ENCODE measurements at regions not wholly inside any gene's neighbourhood (a gene's known extent, or its start where the extent isn't known, plus 50 kb on each side); places are given as distances from the start of the nearest gene placed in this dataset.

DNA sequence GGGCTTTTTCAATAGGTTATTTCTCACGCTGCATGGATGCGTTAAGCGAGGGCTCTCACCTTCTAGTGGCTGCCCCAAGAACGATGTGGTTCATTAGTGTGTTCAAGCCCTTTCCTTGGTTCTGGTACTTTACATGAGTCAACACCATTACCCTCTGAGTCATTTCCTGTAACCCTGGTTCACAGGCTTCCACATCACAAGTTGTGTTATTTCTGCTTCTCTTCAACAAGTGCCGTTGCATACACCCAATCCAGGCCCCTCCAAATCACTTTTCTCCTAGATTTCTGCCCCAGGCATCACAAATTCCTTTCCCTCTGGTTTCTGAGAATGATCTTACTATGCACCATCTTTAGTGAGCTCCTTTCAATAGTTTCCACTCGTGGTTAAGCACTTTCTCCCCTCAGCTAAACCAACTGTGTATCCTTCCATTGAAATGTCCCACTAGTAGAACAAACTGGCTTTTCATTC is 69.5 kb upstream of the RAD23B start:
- no peak for DNase-seq

DNA sequence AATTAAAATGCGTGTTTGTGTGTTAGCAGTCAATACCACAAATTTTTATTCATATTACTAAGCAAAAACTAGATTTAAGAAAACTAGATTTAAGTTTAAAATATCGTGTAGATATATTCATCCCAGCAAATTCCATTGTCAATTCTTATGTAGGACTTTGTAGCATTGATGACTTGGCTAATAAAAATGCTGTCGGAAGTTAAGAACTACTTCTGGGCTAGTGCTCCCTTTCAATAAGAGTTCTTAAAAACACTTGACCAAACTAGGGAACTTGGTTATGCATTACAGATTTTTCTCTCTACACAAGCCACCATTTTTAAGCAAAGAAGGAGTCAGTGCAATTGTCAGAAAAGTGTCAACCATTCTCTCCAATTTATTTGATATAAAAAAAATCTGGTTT is 68.7 kb upstream of the RAD23B start:
- DNase-seq = no peak

DNA sequence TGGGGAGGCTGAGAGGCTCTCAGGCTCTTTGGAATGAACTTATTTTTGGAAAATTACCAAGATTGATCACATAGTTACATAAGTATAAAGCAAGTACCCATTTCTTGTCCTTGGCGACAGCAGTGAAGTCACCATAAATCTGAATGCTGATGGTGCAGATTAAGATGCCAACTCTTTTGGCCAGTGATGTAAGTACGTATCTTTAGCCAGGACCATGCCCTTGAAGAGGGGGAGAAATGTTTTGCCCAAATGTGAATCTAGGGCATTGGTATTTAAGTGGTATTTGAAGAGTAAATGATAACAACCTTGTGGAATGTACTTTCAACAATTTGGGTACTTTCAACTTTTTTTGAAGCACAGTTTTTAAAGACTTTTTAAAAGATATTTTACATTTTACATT is 68.2 kb upstream of the RAD23B start:
- no peak for DNase-seq

DNA sequence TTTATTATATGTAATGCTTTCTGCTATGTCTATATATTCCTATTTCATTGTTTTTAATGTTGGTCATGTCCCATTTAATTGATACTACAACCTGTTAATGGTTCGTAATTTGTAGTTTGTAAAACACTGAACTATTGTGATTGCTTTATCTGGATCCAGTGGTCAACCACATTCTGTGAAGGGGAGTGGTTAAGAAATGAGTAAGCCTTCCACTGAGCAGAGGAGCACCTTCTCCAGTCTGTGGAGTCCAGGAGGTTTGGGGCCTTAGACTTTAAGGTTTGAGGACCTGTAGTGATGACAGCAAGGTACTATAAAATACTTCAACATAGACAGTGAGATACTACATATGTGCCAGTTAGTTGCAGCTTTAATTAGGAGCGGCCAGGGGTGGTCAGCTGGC is 67.7 kb upstream of the RAD23B start:
- DNase-seq = no peak

DNA sequence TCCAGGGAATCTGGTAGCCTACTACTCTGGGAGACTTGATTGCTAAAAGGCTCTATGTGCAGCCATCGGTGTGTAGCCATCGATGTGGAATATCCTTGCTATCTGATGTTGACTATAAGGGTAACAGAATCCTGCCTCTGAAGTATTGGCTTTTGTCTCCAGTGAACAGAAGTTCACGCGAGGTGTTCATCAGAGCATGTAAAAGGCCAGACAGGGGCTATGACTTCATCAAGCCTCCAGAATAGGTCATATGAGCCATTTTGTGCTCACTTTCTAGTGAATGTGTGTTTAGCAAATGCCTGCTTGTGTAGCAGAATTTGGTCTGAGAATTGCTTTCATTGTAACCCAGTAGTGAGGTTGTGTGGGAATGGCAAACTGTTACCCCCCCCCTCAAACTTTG is 66.8 kb upstream of the RAD23B start:
- no peak for DNase-seq

DNA sequence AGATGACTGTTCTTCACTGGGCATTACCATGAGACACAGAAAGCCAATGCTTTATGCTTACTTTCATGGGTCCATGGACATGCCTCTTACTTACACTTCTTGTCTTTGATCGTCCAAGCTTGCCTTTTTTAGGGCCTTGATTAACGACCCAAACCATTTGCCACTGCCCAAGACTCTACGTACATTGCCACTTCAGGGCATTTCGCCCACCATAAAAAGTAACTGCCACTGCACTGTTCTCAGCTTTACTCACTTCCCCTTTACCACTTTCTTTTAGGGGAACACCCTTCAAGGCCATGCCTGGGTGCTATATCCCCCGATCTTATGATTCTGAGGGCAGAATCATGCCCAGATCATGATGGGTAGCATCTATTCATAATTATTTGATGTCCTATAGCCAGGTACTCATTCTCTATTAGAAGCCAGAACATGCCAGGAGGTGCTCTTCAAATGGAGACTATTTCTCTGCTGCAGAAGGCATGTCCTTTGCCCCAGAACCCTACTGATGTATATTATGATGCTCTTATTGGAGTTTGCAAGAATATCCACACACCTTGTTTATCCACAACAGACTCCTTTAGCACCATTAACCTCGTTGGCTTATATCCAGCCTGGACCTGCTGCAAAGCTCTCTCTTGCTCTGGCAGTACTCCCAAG is 64.1 kb upstream of the RAD23B start:
- DNase-seq = no peak

DNA sequence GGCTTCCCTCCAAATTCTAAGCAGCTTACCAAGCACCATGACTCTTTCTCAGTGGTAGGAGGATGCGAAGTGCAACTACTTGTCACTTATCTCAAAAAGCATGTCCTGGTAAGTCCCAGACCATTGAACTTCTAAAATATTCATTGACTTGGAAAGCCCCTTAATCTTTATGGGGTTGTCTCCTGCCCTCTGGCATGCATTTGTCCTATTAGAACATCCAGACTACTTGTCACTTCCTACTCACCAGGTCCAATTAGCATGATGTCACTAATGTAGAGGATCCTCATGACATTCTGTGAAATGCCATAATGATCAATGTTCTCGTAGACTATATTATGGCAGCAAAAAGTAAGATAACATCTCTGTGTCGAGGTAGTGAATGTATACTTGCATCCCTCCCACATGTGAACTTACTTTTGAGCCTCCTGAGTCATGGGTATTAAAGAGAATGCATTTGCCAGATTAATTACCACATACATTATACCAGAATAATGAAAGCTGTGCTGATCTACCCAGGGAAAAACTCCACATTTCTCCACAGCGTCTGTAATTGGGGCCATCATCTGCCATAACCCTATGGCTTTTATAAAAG is 63.5 kb upstream of the RAD23B start:
- no peak for DNase-seq

DNA sequence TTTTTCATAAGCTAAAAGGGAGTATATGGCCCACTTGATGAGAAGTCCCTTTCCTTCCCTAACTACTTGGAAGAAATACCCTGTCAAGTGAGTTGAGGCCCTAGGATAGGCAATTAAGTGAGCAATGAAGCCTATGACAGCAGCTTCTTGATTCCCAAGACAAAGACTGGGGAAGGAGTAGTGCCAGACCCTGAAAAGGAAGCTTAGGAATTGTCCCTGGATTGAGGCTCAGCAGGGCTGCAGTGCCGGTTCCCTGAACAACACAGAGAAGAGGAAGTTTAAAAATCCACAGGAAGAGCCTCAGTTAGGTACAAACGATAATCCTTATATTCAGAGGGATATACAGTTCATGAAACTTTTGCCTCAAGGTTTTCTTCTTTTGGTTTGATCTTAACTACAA is 61.8 kb upstream of the RAD23B start:
- no peak for DNase-seq

DNA sequence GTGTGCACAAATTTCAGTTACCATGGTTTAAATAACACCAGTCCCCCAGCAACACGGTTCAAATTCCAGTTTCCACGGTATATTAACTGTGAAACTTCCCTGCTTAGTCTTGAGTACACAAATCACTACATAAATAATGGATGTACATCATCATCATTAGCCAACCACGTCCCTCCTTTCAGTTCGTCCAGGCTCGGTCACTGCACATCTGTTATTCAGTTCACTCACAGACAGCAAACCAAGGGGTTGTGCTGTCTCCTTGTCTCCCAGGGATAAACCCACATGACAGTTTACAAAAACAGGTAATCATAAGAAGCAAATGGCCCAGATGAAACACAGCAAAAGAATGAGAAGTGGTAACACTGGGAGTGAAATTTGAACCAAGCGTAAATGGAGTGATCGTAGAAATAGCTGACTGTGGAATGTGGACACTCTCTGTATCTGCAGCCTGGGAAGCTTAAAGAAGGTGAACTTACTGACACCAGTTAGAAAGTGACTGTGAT is 61.0 kb upstream of the RAD23B start:
- peak; percentile 75 for DNase-seq

DNA sequence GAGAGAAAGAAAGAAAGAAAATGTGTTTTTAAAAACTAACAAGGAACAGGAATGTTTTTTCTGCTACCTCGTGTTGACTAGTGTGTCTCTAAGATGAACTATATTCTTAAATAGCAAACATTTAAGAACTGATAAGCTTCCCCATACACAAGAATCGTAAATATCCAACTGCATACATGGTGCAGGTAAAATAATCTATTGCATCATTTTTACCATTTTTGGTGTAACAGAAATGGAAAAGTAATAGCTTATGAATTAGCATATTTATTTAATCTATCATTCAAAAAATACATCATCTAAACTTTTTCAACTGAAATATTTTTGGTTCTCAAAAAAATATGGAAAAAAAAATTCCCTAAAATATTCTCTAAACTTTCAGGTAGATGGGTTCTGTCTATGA is 59.7 kb upstream of the RAD23B start:
- DNase-seq = no peak

DNA sequence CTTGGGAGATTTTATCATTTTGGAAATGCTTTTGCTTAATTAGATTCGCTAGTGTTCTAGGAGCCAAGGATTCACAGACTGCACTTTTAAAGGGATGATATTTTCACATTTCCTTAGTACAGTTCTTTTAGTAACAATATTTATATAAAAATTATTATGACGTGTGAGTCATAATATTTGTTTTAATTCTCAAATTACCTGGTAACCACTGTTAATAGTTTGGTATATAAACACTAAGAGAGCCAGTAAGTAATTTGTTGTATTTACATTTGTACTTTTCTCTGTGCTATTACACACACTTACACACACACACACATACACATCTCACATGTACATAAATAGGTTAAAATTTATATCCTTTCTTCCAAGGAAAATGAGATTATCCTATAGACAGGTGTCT is 58.8 kb upstream of the RAD23B start:
- peak; percentile 64 for DNase-seq

DNA sequence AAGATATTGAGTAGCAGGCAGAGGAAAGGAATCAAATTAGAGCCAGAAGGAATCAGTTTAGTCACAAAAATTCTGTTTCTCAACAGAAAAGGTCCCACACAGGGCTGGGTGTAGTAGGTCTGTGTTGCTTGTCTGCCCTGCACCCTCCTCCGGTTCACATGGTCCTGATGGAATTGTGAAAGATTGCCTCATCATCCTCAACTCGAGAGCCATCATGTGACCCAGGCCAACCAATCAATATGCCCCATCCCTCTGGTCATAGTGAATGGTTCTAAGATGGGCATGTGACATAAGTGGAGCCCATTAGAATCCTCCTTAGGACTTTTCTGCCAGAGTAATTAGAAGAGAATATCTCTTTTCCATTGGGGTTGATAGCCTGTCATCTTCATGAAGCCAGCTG is 56.7 kb upstream of the RAD23B start:
- no peak for DNase-seq

DNA sequence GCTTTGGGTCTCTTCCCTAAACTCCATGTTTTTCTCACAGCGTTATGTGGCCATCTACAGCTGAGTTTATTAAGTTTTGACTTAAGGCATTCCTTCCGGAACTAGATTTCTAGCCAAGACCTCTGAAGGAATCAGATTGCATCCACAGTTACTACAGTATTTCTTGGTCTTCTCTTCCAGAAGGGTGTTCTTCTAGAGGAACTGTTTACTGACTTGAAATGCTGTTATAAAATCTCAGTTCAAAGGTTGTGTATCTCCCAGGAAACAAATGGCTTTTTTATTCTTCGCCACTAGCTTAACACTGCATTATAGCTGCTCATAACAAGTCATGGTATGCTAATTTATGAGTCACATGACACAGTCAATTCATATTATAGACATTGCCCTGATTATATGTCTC is 55.3 kb upstream of the RAD23B start:
- DNase-seq = no peak

DNA sequence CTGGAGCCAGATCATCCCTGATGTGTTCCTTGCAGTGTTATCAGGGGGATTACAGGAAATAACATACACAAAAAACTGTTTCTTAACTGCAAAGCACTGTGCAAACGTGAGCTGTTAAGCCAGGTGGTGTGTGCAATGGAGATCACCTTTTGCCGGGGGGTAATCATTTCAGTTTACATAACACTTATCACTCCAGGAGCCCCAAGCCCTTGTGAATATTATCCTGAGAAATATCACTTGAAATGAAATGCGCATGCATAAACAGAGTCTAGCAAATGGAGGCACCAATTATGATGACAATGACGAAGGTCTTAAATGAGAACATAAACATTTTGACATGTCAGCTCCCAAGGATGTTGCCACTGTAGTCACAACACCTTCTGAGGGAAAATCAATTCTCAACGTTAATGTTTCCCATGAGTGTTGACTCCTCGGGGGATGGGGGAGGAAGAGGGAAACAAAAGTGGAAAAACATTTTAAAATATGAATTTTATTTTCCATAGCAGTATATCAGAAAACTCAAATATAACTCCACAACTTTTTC is 54.5 kb upstream of the RAD23B start:
- peak; percentile 97 for DNase-seq

DNA sequence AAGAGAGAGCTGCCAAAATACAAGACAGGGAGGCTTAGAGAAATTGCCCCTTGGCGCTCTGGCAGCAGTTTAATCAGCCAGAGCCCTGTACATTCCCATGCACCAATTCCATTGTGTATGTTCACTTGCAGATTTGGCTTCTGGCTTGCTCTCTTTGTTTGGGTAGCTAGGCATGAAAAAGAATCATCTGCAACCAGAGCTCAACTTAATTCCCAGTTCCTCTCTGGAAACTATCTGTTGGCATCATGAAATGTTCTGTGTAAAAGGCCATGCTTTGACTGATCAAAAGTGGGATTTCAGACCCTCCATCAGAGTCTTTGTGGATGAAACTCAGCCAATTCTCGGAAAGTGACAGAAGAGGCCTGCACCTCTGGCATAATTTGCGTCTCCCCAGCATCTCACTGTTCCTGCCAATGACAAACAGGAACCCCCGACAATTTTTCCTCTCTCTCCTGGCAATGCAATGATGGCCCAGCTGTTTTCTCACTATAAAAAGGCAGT is 53.8 kb upstream of the RAD23B start:
- no peak for DNase-seq

Data from NCI-H748 treated with DMSO at 0.1 percent for 48 hours (cell line).